Fibroblast of lung (primary cell): ENCODE measurements at regions not wholly inside any gene's neighbourhood (a gene's known extent, or its start where the extent isn't known, plus 50 kb on each side); places are given as distances from the start of the nearest gene placed in this dataset.

Source experiments
- CTCF ChIP-seq, 2 donors: IDR thresholded peaks in 1 of 2; conservative IDR thresholded peaks in 1 of 2; 1 replicate in 1 of 2; 2 replicates in 1 of 2; pipeline ENCODE4 v1.5.1; 2011 to 2012; ENCODE audit warnings: low read length in 2 of 2, control low read depth in 1 of 2, inconsistent platforms in 1 of 2, low read depth in 1 of 2, mild to moderate bottlenecking in 1 of 2
- EZH2 ChIP-seq: IDR thresholded peaks from 2 replicates; pipeline ENCODE4 v1.5.1; 2012; ENCODE audit warnings: low read length, control low read depth, mild to moderate bottlenecking; ENCODE audit errors: missing control alignments

- TF ChIP-seq EZH2 (no peak), CTCF (conservative IDR thresholded peaks at IDR 0.05 in 1 of 2, IDR thresholded peaks at IDR 0.05 in 1 of 2; ENCODE audit: low read depth in 1 of 2, low read length in 2 of 2) (no peak)
Measured at GRCh38 chr11:59283311-59283710, 70.6 kb upstream of the MPEG1 start.
